Sigmoid colon (tissue), 6 donors: ENCODE measurements at regions not wholly inside any gene's neighbourhood (a gene's known extent, or its start where the extent isn't known, plus 50 kb on each side); places are given as distances from the start of the nearest gene placed in this dataset.

Experiments
- DNase-seq: peaks from one replicate; pipeline ENCODE4 v3.0.0-alpha.2; 2019
- H3K27ac ChIP-seq, 4 donors: fragments of 200-600 bp; sonication (generic); one replicate each; pipeline ENCODE4 v1.5.1; 2016 to 2019; ENCODE audit warnings: mild to moderate bottlenecking in 1 of 4
- H3K27me3 ChIP-seq, 3 donors: fragments of 200-600 bp; sonication (generic); one replicate each; pipeline ENCODE4 v1.5.1; 2019; ENCODE audit warnings: mild to moderate bottlenecking in 1 of 3
- H3K36me3 ChIP-seq, 4 donors: fragments of 200-600 bp; sonication (generic); one replicate each; pipeline ENCODE4 v1.5.1; 2016 to 2019
- H3K4me1 ChIP-seq, 4 donors: fragments of 200-600 bp; sonication (generic); one replicate each; pipeline ENCODE4 v1.5.1; 2017 to 2019
- H3K4me3 ChIP-seq, 4 donors: fragments of 200-600 bp; sonication (generic); one replicate each; pipeline ENCODE4 v1.5.1; 2017 to 2019; ENCODE audit warnings: mild to moderate bottlenecking in 2 of 4, moderate library complexity in 1 of 4
- H3K9me3 ChIP-seq, 4 donors: fragments of 200-600 bp in 3 of 4; sonication (generic) in 3 of 4; one replicate each; pipeline versions ENCODE4 v1.5.1 to v1.6.1; 2013 to 2019
- CTCF ChIP-seq, 4 experiments: fragments of 450-650 bp in 3 of 4; fragments of 200-600 bp in 1 of 4; IDR thresholded peaks; one replicate each; pipeline ENCODE4 v1.5.1; 2016 to 2019; ENCODE audit warnings: antibody characterized with exemption in 4 of 4, mild to moderate bottlenecking in 3 of 4, moderate library complexity in 2 of 4
- EP300 ChIP-seq, 4 donors: sonication (generic); formaldehyde crosslinking; IDR thresholded peaks; one replicate each; pipeline ENCODE4 v1.6.1; 2017; ENCODE audit warnings: antibody characterized with exemption in 4 of 4
- POLR2A ChIP-seq, 2 donors: fragments of 450-650 bp; IDR thresholded peaks; one replicate each; pipeline ENCODE4 v1.6.1; 2016; ENCODE audit warnings: antibody characterized with exemption in 2 of 2, mild to moderate bottlenecking in 2 of 2, moderate library complexity in 2 of 2
- POLR2AphosphoS5 ChIP-seq, 4 donors: sonication (generic); formaldehyde crosslinking; IDR thresholded peaks; one replicate each; pipeline ENCODE4 v1.6.1; 2017; ENCODE audit warnings: antibody characterized with exemption in 4 of 4
- WGBS, 2 donors: extraction: QIAGEN DNeasy Blood & Tissue Kit; methylation state at CpG; one replicate each; pipeline ENCODE4 v1.1.7; 2013; 5-methylcytosine and 5-hydroxymethylcytosine counted together
- intact Hi-C: fragments of 100-400 bp; cut with DNase I; formaldehyde crosslinking; loops from one replicate; pipeline ENCODE4 v1.15.1; 2023
- donor health status: healthy with polysubstance abuse.
- donor health status: healthy.

DNA sequence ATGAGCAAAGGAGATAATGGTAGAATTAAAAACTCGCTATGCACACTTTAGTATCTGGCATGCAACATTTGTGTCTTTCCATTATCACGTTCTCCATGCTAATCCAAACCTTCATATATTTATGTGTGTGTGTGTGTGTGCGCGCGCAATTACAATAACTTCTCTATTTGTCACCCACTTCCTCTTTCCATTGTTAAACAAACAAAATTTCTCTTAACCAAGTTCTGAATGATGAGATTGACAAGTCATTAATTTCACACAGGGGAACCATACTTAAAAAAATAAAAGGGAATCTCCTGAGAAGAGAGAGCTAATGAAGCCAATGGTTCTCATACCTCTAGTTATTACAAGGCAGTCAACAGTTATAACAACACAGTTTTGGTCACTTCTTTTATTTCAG is 575.9 kb upstream of the MDGA2 start:
- Histone ChIP-seq H3K9me3 (no peaks in the 10 kb centered on the region), H3K27ac (no peak overlapping the region), H3K4me3 (no peak overlapping the region), H3K36me3 (no peaks in the 10 kb centered on the region), H3K4me1 (no peaks in the 10 kb centered on the region), H3K27me3 (no peaks in the 10 kb centered on the region)
- 55 to 61% methylated on average over 5 of the region's 5 CpGs for WGBS, 2 donors
- TF ChIP-seq CTCF (IDR thresholded peaks at IDR 0.05) (no peak), POLR2A (IDR thresholded peaks at IDR 0.05) (no peak), EP300 (IDR thresholded peaks at IDR 0.05) (no peak), POLR2AphosphoS5 (IDR thresholded peaks at IDR 0.05) (no peak)
- DNase-seq: no peak
- intact Hi-C loops: no loop called here

- Histone ChIP-seq H3K36me3 (no peaks in the 10 kb centered on the region), H3K4me3 (no peak overlapping the region), H3K27me3 (no peaks in the 10 kb centered on the region), H3K9me3 (no peaks in the 10 kb centered on the region), H3K27ac (no peak overlapping the region), H3K4me1 (no peaks in the 10 kb centered on the region)
- TF ChIP-seq POLR2AphosphoS5 (IDR thresholded peaks at IDR 0.05) (no peak), POLR2A (IDR thresholded peaks at IDR 0.05) (no peak), EP300 (IDR thresholded peaks at IDR 0.05) (no peak), CTCF (IDR thresholded peaks at IDR 0.05) (no peak)
- WGBS, 2 donors: 78 to 80% methylated on average over 5 of the region's 5 CpGs
- intact Hi-C loops: no loop called here
- no peak for DNase-seq
Measured at GRCh38 chr14:48250575-48250974, 575.2 kb upstream of the MDGA2 start.

GRCh38 chr14:48247977-48248376 is 572.6 kb upstream of the MDGA2 start:
- Histone ChIP-seq H3K4me1 (no peaks in the 10 kb centered on the region), H3K36me3 (no peaks in the 10 kb centered on the region), H3K27ac (no peak overlapping the region), H3K9me3 (no peaks in the 10 kb centered on the region), H3K27me3 (no peaks in the 10 kb centered on the region), H3K4me3 (no peak overlapping the region)
- TF ChIP-seq POLR2AphosphoS5 (IDR thresholded peaks at IDR 0.05) (no peak), CTCF (IDR thresholded peaks at IDR 0.05) (no peak), EP300 (IDR thresholded peaks at IDR 0.05) (no peak), POLR2A (IDR thresholded peaks at IDR 0.05) (no peak)
- intact Hi-C loops: no loop called here
- no peak for DNase-seq
- 51 to 52% methylated on average over 2 of the region's 2 CpGs for WGBS, 2 donors

GRCh38 chr14:48243900-48244299 is 568.5 kb upstream of the MDGA2 start:
- TF ChIP-seq POLR2A (IDR thresholded peaks at IDR 0.05) (no peak), POLR2AphosphoS5 (IDR thresholded peaks at IDR 0.05) (no peak), CTCF (IDR thresholded peaks at IDR 0.05) (no peak), EP300 (IDR thresholded peaks at IDR 0.05) (no peak)
- no peak overlapping the region for H3K4me3 ChIP-seq
- 74 to 85% methylated on average over 3 of the region's 3 CpGs for WGBS, 2 donors
- H3K27ac ChIP-seq: no peak overlapping the region
- DNase-seq: no peak
- intact Hi-C loops: no loop called here
- no peaks in the 10 kb centered on the region for H3K36me3 ChIP-seq
- H3K27me3 ChIP-seq: no peaks in the 10 kb centered on the region
- no peaks in the 10 kb centered on the region for H3K9me3 ChIP-seq
- H3K4me1 ChIP-seq: no peaks in the 10 kb centered on the region

DNA sequence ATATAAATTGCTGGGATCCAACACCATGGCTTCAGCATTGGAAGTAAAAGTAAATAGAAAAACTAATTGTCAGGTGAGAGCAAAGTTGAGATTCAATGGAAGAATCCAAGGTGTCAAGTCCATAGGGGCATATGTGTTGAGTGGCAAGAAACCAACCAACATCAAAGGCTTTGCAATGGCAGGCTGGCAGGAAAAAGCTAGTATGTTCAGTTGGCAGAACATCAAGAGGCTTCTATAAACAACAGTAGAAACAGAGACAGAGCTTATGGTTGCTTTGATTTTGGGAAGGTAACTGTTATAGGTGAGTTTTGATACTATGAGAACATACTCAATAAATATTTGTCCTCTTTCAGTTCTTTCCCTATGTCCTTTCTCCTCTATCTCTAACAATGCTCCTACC is 553.7 kb upstream of the MDGA2 start:
- TF ChIP-seq POLR2A (IDR thresholded peaks at IDR 0.05): no peak
- TF ChIP-seq POLR2AphosphoS5 (IDR thresholded peaks at IDR 0.05): no peak
- no peak for TF ChIP-seq CTCF (IDR thresholded peaks at IDR 0.05)
- no peak for TF ChIP-seq EP300 (IDR thresholded peaks at IDR 0.05)
- H3K4me1 ChIP-seq: no peaks in the 10 kb centered on the region
- H3K9me3 ChIP-seq: peaks cover 0 to 5% (median under 1%) of the 10 kb centered on the region in 4 donors
- no peak for DNase-seq
- H3K27me3 ChIP-seq: no peaks in the 10 kb centered on the region
- no peak overlapping the region for H3K4me3 ChIP-seq
- no peak overlapping the region for H3K27ac ChIP-seq
- no peaks in the 10 kb centered on the region for H3K36me3 ChIP-seq
- intact Hi-C loops: no loop called here
